C4-2B (cell line): ENCODE measurements at regions not wholly inside any gene's neighbourhood (a gene's known extent, or its start where the extent isn't known, plus 50 kb on each side); places are given as distances from the start of the nearest gene placed in this dataset.

ENCODE experiments used
- H3K27ac ChIP-seq: fragments of 450-650 bp; 2 replicates; pipeline ENCODE4 v1.5.1; 2017
- ZFX ChIP-seq: fragments of 450-650 bp; IDR thresholded peaks from 2 replicates; pipeline ENCODE4 v1.6.1; 2017
- TF ChIP-seq, protein P1 (sequence below): fragments of 450-650 bp; conservative IDR thresholded peaks from 2 replicates; pipeline ENCODE4 v1.5.1; 2017; ENCODE audit warnings: mild to moderate bottlenecking

DNA sequence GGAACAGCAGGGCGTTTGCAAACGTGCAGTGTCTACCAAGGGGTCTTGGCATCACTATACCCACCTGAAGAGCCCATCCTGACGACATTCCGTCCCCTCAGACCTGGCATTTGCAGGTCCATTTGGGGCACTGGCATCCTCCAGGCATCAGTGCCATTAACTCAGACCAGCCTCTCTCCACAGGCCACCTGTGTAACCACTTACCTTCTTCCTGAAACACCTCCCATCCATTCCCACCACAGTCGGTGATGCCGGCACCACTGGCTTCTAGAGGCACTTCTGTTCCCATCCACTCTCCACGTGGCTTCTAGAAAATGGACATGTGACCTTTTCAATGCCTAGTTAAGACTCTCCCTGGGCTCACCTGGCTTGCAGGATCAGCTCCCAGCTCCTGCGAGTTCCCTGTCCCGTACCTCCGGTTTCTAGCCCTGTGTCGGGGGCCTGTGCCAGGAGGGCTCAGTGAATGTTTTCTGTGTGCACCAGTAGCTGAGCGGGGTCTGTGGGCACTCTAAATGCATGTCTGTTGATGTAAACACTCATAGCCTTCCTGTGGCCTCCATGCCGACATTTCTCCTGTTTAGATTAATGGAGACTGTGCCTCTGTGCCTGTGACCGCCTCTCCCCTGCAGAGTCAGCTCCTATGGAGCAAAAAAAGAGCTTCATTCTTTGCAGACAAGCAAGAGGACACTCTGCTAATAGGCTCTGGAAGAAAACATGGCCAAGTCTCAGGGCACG is 458.0 kb upstream of the HS6ST1 start:
- TF ChIP-seq, protein P1, sequence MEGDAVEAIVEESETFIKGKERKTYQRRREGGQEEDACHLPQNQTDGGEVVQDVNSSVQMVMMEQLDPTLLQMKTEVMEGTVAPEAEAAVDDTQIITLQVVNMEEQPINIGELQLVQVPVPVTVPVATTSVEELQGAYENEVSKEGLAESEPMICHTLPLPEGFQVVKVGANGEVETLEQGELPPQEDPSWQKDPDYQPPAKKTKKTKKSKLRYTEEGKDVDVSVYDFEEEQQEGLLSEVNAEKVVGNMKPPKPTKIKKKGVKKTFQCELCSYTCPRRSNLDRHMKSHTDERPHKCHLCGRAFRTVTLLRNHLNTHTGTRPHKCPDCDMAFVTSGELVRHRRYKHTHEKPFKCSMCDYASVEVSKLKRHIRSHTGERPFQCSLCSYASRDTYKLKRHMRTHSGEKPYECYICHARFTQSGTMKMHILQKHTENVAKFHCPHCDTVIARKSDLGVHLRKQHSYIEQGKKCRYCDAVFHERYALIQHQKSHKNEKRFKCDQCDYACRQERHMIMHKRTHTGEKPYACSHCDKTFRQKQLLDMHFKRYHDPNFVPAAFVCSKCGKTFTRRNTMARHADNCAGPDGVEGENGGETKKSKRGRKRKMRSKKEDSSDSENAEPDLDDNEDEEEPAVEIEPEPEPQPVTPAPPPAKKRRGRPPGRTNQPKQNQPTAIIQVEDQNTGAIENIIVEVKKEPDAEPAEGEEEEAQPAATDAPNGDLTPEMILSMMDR: no peak
- no peak for TF ChIP-seq ZFX
- no peak overlapping the region for H3K27ac ChIP-seq

DNA sequence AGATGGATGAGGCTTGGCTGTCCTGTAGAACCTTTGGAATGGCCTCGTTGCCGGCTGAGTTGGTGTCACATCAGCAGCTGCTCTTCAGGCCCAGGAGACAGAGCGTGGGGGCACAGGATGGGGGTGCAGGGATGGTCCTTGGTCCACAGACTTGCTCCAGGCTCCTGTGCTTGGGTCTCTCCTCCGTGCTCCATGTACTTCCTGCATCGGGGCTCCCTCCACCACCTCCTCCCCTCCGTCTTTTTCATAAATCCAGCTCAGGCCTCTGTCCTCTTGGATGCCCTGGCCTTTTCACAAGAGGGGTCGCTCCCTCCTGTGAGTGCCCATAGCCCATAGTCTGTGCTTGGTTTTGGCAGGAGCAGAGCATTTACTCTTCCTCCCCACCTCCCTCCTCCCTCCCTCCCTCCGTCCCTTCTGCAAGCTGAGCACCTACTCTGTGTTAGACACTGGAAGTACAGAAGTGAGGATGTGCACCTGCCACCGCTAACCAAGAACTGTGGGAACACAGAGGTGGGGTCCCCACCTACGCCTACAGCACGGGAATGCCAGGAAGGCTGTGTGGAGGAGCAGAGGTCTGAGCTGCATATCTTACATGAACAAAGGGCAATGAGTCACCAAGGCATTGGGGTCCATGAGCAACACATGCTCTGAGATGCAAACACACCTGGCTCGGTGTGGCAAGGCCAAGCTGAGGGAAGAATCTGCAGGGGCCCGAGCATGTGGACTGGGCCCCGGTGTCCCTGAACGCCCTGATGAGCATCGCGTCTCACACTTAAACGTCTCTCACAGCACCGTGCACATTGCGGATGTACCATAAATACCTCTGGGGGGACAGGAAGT is 458.7 kb upstream of the HS6ST1 start:
- TF ChIP-seq ZFX: no peak
- TF ChIP-seq, protein P1: no peak

DNA sequence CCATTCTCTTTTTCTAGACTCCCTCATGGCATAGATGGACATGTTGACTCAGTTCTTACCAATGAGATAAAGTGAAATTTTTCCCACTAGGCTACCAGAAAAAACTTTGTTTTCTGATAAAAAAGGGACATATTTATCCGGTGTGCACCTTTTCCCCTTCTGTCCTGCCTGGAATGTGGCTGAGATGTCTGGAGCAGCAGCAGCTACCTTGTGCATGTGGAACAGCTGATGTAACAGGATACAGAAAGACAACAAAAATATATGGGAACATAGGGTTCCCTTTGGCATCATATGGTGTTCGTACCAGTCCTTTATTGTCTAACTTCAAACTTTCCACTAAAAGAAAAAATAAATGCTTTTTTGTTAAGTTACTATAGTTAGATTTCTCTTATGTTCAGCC is 460.2 kb upstream of the HS6ST1 start:
- TF ChIP-seq, protein P1: no peak
- TF ChIP-seq ZFX: no peak

More for the DNA sequence above, 458.7 kb upstream of the HS6ST1 start:
- H3K27ac ChIP-seq: no peak overlapping the region

DNA sequence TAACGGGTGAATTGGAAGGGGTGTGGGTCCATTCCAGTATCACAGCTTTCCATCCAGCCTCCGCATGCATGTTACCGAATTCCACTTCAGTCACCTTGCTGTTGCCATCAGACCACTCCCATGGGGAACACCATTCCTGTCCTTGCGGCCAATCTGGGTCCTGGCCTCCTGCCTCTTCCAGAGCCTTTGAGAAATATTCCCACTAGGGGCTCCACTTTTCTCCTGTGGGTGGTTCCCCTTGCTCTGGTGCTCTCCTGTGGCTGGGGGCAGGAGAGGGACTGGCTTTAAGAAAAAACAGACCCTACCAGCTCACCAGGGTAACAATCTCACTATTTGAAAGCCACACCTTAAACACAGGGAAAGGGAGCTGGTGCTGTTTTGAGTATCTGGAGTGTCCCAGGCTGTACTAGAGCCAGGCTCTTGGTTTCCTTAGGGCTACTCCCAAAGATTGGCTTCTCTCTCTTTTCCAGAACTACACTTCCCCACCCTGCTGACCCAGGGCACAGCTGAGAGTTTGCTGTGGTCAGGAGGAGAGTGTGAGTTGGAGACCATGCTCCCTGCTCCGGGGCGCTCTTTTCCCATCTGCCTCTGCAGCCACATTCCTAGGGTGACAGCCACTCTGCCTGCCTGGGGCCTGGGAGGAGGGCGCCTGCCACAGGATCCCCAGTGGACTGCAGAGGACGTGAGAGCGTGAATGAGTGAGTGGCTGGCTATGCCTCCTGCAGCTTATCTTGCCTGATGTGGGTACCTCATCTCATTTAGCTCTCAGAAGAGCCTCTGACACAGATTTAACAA is 460.8 kb upstream of the HS6ST1 start:
- TF ChIP-seq, protein P1: no peak
- no peak for TF ChIP-seq ZFX
- no peak overlapping the region for H3K27ac ChIP-seq

More for the DNA sequence above, 460.2 kb upstream of the HS6ST1 start:
- no peak overlapping the region for H3K27ac ChIP-seq

DNA sequence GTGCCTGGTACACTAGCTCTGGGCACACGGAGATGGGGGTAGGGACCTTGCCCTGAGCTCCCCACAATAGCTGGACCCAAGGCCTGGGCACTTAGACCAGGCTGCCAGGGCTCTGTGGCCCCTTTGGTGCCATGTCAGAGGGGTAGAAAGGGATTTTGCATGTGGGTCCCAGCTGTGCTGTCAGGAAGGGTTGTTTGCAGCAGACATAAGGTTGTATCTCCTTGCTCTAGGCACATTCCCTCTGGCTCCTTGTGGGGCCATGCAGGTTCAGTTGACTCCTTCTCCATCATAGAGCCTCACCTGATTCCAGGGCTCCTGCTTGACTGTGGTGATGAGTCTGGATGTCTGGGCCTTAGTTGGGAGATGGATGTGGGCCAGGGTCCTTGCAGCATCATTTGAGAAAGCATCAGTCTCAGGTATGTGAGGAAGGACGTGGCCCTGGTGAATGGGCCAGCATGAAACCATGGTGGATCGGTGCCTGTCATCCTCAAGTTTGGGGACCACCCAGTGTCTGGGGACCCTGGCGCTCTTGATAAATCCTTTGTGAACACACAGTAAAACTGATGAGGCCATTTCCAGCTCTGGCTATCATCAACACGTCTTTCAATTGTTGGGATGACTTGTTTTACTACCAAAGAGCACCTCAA is 461.9 kb upstream of the HS6ST1 start:
- TF ChIP-seq ZFX: no peak
- TF ChIP-seq, protein P1: no peak
- H3K27ac ChIP-seq: no peak overlapping the region

DNA sequence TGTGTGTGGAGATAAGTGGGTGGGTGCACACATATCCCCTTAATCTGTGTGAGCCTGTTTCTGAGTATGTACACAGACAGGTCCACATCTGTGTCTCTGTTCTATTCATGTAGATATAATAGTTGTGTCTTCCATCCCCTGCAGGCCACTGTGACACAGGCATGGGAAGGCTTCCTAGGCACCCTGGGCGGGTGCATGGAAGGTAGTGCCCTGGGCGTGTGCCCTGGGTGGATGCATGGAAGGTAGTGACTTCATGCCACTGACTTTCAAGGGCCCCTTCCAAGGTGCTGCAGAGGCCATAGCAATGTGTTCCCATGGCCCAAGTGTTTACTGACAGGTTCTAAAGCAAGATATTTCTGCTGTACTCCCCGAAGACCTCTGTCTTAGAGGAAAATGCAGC is 462.5 kb upstream of the HS6ST1 start:
- TF ChIP-seq, protein P1: no peak
- no peak for TF ChIP-seq ZFX

More for the DNA sequence above, 462.5 kb upstream of the HS6ST1 start:
- no peak overlapping the region for H3K27ac ChIP-seq
